ENCODE measurements at regions not wholly inside any gene's neighbourhood (a gene's known extent, or its start where the extent isn't known, plus 50 kb on each side); places are given as distances from the start of the nearest gene placed in this dataset.

DNA sequence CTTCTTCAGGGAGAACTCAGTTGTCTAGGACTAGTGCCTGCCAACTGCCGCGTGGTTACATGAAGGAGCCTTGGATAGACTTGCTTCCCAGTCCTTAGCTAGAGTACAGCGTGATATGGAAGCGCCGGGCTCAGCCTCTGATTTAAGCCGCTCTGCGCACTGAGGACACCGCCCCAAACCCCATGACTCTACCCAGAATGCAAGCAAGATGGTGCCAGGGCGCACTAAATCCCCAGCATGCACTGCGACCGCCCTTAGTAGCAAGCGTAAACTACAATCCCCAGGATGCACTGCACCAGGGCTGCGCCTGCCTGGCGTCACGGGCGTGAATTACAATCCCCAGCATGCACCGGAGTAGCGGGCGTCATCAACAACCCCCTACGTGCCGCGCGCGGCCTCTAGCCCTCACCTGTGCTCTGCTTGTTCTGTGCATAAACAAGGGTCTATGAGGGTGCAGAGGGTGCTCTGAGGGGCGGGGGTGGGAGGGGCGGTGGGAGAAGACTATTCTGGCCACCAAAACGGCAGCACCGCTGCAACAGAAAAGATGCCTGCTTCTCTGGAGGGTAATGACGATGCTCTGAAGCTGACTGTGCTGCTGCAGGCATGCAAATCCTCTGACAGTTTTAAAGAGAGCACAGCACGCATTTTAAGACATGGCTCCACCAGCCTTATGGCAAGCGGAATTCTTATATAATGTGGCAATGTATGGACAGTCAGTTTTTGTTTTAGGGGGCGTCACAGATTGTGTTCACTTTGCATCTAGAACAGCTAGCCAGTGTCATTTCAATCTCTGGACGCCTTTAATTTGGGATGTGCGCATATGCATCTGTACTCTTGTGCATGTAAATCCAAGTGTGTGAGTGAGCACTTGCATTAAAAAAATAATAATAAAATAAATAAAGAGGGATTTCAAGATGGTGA is 282.5 kb upstream of the MYT1L start:
- TF ChIP-seq, protein P1, sequence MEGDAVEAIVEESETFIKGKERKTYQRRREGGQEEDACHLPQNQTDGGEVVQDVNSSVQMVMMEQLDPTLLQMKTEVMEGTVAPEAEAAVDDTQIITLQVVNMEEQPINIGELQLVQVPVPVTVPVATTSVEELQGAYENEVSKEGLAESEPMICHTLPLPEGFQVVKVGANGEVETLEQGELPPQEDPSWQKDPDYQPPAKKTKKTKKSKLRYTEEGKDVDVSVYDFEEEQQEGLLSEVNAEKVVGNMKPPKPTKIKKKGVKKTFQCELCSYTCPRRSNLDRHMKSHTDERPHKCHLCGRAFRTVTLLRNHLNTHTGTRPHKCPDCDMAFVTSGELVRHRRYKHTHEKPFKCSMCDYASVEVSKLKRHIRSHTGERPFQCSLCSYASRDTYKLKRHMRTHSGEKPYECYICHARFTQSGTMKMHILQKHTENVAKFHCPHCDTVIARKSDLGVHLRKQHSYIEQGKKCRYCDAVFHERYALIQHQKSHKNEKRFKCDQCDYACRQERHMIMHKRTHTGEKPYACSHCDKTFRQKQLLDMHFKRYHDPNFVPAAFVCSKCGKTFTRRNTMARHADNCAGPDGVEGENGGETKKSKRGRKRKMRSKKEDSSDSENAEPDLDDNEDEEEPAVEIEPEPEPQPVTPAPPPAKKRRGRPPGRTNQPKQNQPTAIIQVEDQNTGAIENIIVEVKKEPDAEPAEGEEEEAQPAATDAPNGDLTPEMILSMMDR (IDR thresholded peaks at IDR 0.05; ENCODE audit: poor library complexity), result no peak
- TF ChIP-seq EZH2 (IDR thresholded peaks at IDR 0.05; ENCODE audit: borderline replicate concordance), result no peak
- TF ChIP-seq EZH2phosphoT487 (IDR thresholded peaks at IDR 0.05; ENCODE audit: low read depth, severe bottlenecking, unreplicated experiment), result no peak
